GM13976 (cell line): ENCODE measurements at regions not wholly inside any gene's neighbourhood (a gene's known extent, or its start where the extent isn't known, plus 50 kb on each side); places are given as distances from the start of the nearest gene placed in this dataset.

Source experiments
- DNase-seq: peaks from one replicate; pipeline ENCODE4 v3.0.0; 2012; ENCODE audit warnings: low spot score
- in situ Hi-C: fragments of 300-500 bp; cut with MboI; formaldehyde crosslinking; loops from one replicate; pipeline ENCODE4 v1.12.0; 2022; ENCODE audit warnings: low sequenced_read_pairs, mixed read lengths, inconsistent platforms; ENCODE audit not compliant: unreplicated experiment
- TF ChIP-seq, protein P1 (sequence below): IDR thresholded peaks from 2 replicates; pipeline ENCODE4 v1.5.1; 2012; ENCODE audit warnings: borderline replicate concordance, mild to moderate bottlenecking; ENCODE audit not compliant: insufficient read depth; ENCODE audit errors: extremely low read depth, missing control alignments, control extremely low read depth

DNA sequence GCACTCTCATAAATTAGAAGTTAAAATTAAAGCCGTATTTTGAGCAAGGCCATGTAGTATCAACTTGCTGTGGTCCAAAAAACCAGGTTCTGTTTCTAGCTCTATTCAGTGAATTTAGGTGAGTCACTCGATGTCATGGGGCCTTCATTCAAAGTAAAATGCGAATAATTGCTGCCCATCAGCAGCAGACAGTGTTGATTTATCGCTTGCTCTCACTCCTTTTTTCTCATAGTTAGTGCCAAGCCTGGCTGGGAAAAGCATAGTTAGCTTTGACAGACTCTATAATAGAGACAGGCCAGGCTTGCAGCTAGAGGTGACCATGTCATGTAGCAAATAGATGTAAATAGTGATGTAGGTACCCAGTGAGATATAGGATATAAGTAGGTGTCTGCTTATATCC is 136.0 kb downstream of the EDN1 start:
- no peak for DNase-seq
- in situ Hi-C loops, result no loop called here
- TF ChIP-seq, protein P1, sequence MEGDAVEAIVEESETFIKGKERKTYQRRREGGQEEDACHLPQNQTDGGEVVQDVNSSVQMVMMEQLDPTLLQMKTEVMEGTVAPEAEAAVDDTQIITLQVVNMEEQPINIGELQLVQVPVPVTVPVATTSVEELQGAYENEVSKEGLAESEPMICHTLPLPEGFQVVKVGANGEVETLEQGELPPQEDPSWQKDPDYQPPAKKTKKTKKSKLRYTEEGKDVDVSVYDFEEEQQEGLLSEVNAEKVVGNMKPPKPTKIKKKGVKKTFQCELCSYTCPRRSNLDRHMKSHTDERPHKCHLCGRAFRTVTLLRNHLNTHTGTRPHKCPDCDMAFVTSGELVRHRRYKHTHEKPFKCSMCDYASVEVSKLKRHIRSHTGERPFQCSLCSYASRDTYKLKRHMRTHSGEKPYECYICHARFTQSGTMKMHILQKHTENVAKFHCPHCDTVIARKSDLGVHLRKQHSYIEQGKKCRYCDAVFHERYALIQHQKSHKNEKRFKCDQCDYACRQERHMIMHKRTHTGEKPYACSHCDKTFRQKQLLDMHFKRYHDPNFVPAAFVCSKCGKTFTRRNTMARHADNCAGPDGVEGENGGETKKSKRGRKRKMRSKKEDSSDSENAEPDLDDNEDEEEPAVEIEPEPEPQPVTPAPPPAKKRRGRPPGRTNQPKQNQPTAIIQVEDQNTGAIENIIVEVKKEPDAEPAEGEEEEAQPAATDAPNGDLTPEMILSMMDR, result no peak

DNA sequence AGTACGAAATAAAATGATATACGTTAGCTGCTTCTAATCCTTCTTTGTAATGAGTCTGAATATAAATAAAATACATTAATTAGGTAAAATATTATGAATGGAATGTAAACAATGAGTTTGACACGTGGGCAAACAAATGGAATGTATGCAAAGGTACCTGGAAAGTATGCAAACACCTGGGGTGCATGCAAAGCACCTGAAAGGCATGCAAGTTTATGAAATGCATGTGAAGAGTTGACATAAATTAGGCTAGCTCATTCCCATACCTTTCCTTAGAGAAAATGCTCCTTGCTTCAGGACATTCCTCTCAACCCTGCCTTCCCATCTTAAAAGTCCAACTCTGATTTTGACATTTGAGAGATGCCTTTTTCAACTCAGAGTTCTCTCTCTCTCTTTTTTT is 140.9 kb downstream of the EDN1 start:
- TF ChIP-seq, protein P1, result no peak
- no peak for DNase-seq
- in situ Hi-C loops, result no loop called here

DNA sequence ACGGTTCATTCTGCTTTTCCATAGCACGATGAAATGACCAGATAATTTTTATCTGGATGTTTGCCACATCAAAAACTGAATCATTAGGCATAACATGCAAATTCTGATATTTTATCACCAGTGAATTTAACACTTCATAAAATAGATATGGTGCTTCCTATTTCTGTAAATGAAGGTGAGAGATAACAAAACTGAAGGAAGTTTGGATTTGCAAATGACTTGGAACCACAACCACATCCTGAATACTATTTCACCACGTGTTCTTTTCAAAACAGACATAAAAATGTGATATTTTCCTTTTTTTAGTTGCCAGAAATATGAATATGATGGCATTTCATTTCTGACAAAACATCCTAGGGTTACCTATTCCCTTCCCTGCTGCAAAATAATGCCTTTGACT is 146.1 kb downstream of the EDN1 start:
- DNase-seq, result no peak
- in situ Hi-C loops, result no loop called here
- TF ChIP-seq, protein P1, result no peak

DNA sequence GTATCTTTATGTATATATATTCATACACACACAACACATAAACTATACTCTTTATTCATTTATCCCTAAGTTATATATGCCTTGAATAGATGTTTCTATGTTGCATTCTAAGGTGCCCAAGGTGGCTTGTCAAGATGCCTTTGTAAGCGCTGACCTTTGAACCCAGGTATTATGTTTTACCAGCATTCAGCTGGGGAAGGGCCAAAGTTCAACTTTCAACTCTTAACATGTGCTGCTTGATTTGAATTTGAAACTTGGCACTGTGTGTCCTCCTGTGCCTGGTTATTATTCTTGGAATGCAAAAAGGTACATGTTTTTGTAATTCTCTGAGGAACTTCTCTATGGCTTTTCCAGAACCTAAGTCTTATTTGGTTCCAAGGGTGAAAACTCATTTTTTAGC is 146.5 kb downstream of the EDN1 start:
- no peak for DNase-seq
- TF ChIP-seq, protein P1, result no peak
- in situ Hi-C loops, result no loop called here

DNA sequence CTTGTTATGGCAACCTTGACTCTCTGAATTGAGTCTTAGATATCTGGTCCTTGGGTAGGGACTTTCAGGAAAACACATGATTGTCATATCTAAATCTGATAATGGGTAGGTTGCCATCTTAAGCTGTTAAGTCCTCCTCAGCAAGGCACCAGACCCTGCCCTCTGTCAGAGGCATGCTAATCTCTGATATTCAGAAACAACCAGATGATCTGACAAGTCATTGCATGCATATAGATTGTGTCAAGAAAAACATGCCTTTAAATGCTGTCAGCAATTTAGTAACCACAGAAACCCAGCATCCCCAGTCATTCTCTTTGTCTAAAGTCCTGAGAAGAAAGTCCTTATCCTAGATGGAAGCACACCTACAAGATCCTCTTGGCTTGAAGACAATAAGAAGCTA is 149.1 kb downstream of the EDN1 start:
- no peak for DNase-seq
- TF ChIP-seq, protein P1, result no peak

DNA sequence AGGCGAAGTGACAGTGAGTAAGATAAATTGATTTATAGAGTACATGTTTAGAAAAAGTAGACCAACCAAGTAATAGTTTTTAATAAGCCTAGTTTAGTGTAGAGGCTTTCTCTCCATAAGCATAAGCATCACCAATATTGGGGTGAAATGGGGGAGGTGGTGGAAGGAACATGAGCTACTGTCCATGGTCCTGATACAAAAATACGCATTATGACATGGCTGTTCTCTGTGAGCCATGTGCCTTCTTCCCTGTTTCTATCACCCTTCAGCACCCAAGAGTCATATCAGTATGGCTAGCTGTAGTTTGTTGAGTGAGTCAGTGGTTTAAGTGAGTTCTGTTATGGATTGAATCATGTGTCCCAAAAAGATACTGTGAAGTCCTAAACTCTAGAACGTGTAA is 150.8 kb downstream of the EDN1 start:
- in situ Hi-C loops, result no loop called here
- TF ChIP-seq, protein P1, result no peak
- no peak for DNase-seq

More for the DNA sequence above, 149.1 kb downstream of the EDN1 start:
- in situ Hi-C loops, result no loop called here

DNA sequence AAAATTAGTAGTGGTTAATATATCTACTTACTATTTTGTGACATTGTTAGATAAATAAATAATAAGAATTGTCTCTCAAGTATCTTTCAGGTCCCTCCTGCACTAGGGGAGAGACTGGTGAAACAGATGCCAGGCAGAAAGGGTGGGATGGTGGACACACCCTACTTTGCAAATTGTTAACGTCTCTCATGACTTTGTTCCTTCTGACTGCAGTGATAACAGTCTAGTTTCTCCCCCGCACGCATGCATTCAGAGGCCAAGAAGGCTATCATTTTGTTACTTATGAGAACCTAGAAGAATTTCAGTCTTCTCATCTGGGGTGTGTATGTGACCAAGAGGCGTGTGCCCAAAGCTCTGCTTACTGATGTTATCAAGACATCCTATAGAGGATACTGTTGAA is 152.3 kb downstream of the EDN1 start:
- in situ Hi-C loops, result no loop called here
- TF ChIP-seq, protein P1, result no peak
- DNase-seq, result no peak
